ENCODE measurements at regions not wholly inside any gene's neighbourhood (a gene's known extent, or its start where the extent isn't known, plus 50 kb on each side); places are given as distances from the start of the nearest gene placed in this dataset.
"Not testable (repeated sequence)": the region's sequence is repeated elsewhere in the genome, so short reads cannot be mapped to it uniquely, and the experiment has no call there.

DNA sequence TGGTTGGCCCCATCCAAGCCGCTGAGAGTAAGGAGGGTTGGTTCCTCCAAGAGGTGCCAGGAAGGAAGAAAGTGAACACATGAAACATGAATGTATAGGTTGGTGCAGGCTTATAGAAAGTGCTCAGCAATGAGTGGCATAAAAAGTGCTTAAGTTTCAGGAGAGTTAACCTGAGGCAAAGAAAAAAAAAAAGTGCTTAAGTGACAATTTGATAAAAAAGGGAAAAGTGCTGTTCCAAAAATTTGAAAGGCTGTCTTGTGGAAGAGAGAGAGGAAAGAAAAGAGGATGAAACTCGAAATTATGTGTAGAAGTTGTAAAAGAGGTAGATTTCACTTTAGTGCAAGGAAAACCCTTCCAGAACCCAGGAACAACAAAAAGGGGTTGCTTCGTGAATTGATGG lies 85.5 kb upstream of the MAP4K4 start:
- no peak for FAIRE-seq
- no peak for DNase-seq (ENCODE audit: insufficient read length, low spot score)

DNA sequence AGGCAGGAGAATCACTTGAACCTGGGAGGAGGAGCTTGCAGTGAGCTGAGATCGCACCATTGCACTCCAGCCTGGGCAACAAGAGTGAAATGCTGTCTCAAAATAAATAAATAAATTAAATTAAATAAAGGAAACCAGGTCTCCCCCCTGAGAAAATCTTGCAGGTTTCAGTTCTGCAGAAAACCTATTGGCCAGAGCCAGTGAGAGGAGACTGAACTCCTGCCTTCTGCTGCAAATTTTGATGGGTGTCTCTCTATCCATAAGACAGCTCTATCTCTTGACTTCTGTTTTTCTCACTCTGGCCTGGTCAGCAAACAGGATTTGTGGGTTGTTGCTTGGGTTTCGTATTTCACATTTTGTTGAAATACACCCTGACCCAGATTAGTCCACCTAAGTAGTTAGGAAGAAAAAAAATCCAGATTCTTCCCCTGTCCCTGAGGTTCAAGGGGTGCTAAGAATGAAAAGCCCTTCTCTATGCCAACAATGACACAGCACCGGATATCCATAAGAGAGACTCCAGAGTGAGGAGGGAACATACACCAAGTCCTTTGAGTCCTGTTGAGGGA lies 86.7 kb upstream of the MAP4K4 start:
- FAIRE-seq (no peak), DNase-seq (ENCODE audit: insufficient read length, low spot score) (no peak)

DNA sequence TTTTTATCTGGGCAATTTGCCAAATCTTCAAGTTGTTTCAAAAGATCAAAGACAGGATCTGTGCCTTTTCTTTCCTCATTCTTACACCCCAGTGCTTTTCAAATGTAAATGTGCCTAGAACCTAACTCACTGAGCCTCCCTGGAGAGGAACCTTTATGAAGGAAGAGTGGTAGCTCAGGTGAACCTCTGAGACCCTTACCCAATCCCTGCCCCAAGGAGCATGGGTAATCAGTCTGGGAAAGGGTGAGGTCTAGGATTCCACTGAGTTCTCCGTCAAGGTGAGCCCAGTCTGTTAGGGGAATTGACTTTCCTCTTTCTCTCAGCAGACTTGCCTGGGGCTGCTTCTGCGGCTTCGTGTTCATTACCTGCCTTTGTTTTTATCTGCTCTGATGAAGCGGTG lies 88.1 kb upstream of the MAP4K4 start:
- DNase-seq (ENCODE audit: insufficient read length, low spot score) (no peak), FAIRE-seq (no peak)

DNA sequence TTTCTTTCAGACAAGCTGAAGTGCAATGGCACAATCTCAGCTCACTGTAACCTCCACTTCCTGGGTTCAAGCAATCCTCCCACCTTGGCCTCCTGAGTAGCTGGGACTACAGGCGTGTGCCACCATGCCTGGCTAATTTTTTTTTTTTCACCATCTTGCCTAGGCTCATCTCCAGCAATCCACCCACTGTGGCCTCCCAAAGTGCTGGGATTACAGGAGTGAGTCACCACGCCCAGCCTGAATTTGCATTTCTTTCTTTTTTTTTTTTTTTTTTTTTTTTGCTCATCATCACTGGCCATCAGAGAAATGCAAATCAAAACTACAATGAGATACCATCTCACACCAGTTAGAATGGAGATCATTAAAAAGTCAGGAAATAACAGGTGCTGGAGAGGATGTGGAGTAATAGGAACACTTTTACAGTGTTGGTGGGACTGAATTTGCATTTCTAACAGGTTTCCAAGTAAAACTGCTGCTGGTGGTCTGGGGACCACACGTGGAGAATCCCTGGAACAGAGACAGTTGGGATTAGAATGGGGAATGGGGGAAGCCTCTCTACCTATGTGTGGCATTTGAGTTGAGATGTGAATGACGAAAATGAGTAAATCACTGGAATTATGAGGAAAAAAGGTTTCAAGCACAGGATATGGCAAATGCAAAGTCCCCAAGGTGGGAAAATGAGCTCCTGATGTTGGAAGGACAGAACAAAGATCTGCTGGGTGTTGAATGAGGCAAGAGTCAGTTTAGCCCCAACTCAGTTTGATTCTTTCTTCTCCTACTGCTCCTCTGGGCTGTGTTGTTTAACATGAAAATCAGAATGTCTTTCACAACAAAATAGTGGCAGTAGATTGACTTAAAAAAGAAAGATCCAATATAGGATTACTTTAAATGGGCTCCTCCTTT lies 88.8 kb upstream of the MAP4K4 start:
- DNase-seq (ENCODE audit: insufficient read length, low spot score) = no peak

DNA sequence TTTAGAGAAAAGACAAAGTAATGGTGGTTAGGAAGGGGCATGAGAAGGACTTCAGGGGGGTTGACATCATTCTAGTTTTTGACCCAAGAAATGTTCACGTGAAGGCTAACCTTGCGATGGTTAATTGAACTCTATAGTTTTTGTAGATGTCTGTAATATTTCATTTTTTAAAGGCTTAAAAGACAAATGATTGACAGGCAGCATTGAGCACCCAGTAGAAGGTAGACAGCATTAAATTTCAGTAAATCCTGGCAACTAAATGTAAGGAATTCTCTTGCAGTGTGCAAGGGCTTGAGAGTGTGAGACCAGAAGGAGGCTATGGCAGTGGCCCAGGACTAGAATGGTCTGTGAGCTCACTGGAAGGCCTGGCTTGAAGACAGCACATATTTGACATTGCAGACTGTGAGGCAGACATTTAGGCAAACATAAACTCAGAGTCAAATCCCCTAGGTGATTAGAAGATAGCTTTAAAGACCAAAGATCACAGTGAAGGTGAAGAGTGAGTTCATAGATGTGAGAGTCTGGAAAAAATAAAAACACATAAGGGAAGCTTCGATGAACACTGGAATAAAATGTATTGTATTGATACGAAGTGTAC lies 100.1 kb upstream of the MAP4K4 start:
- DNase-seq (ENCODE audit: insufficient read length, low spot score) (no peak), FAIRE-seq (no peak)

More for the DNA sequence above, 88.8 kb upstream of the MAP4K4 start:
- no peak for FAIRE-seq

DNA sequence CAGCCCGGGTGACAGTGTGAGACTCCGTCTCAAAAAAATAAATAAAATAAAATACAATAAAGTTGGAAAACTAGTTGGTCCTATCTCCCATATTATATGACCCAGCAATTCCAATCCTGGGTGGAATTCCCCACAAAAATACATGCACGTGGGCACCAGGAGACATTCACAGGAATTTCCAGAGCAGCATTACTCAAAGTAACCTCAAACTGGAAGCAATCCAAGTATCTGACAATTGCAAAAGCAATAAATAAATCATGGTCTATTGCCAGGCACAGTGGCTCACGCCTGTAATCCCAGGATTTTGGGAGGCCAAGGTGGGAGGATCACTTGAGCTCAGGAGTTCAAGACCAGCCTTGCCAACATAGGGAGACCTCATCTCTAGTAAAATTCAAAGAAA lies 101.2 kb upstream of the MAP4K4 start:
- FAIRE-seq (no peak), DNase-seq (ENCODE audit: insufficient read length, low spot score) (no peak)

DNA sequence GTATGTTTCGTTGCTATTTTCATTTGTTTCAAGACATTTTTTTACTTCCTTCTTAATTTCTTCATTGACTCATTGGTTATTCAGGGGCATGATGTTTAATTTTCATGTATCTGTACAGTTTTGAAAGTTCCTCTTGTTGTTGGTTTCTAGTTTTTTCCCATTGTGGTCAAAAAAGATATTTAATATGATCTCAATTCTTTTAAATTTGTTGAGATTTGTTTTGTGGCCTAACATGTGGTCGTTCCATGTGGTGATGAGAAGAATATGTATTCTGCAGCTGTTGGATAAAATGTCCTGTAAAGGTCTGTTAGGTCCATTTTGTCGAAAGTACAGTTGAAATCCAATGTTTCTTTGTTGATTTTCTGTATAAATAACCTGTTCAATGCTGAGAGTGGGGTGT lies 110.3 kb upstream of the MAP4K4 start:
- no peak for FAIRE-seq
- DNase-seq (ENCODE audit: insufficient read length, low spot score) = no peak

DNA sequence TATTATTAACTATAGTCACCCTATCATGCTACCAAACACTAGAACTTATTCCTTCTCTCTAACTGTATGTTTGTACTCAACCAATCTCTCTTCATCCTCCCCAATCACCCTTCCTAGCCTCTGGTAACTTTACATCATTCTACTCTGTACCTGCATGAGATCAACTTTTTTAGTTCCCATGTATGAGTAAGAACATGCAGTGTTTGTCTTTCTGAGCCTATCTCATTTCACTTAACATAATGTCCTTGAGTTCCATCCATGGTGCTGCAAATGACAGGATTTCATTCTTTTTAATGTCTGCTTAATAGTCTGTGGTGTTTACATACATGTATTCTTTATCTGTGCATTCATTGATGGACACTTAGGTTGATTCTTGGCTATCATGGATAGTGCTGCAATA lies 108.9 kb upstream of the RFX8 start:
- DNase-seq (ENCODE audit: insufficient read length, low spot score) (no peak), FAIRE-seq (no peak)

DNA sequence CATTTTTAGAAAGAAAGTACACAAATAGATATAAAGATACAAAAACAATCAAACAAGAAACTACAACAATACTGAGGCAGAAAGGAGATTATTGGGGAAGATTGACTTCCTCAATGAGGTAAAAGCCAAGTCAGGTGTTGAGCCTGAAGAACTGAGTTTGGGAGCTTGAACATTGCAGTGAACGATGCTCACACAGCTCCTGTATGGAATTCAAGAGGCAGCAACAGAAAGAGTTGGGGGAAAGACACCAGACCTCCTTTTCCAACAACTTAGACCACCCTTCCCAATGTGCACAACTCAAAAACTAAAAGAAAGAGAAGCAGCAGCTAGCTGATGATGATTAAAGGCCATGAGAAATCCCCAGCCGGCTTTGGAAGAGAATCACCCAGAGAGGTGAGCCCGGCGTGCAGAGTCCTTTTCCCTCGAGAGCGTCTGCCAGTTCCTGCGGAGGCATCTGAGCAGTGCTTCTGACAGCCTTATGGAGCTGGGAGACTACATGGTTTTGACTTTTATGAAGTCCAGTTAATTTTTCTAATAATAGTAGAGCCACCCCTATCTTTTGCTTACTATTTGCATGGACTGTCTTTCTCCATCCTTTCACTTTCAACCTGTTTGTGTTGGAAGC lies 106.9 kb upstream of the RFX8 start:
- DNase-seq (ENCODE audit: insufficient read length, low spot score) = no peak
- no peak for FAIRE-seq

DNA sequence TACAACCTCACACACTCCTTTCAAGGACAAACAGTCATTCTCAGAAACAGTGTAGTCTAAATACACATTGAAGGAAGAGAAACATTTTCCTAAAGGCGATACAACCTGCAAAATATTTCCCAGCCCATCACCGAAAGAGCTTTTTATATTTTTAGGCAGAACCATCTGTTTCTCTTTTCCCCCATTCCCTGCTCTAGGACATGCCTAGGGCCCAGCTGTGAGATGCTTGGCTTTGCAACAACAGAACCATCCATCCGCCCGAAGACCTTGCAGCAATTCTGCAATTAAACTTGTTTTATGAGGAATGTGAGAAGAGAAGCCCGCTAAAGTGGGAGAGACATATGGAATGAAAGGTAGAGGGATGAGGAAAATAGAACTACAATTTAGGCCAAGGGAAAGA lies 105.6 kb upstream of the RFX8 start:
- FAIRE-seq (no peak), DNase-seq (ENCODE audit: insufficient read length, low spot score) (no peak)

DNA sequence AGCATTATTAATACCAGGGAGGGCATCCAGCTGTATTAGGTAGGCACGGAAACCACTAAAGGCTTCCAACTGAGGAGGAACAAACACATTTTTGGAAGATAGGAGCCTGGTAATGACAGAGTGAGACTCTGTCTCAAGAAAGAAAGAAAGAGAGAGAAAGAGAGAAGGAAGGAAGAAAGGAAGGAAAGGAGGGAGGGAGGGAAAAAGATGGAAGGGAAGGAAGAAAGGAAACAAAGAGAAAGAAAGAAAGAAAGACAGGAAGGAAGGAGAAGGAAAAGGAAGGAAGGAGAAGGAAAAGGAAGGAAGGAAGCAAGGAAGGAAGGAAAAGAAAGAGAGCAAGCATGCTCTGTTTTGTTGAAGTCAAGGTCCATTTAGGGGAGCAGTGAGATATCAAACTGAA lies 103.8 kb upstream of the RFX8 start:
- no peak for FAIRE-seq
- DNase-seq (ENCODE audit: insufficient read length, low spot score) = no peak

DNA sequence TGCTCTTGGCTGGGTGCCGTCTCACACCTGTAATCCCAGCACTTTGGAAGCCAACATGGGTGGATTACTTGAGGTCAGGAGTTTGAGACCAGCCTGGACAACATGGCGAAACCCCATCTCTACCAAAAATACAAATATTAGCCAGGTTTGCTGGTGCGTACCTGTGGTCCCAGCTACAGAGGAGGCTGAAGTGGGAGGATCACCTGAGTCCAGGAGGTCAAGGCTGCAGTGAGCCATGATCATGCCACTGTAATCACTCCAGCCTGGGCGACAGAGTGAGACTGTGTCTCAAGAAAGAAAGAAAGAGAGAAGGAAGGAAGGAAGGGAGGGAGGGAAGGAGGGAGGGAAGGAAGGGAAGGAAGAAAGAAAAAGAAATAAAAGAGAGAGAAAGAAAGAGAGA lies 103.2 kb upstream of the RFX8 start:
- not testable (repeated sequence) for DNase-seq (ENCODE audit: insufficient read length, low spot score); FAIRE-seq

DNA sequence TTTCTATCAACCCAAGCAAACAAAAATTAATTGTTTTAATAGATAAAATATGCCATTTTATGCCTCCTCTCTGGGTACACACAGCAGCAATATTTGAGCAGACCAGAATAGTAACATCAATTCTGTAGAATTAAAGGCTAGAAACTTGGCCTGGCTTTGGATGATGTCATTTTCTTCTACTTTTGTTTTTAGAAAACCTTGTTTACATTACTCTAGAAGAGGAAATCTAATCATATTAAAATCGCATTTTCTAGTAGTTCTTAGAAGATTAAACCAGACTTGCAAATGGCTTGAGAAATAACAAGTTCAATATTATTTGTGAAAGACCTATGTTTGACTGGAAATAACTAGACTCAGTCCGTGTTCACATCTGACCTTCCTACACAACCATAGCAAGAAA lies 102.3 kb upstream of the RFX8 start:
- FAIRE-seq (no peak), DNase-seq (ENCODE audit: insufficient read length, low spot score) (no peak)

DNA sequence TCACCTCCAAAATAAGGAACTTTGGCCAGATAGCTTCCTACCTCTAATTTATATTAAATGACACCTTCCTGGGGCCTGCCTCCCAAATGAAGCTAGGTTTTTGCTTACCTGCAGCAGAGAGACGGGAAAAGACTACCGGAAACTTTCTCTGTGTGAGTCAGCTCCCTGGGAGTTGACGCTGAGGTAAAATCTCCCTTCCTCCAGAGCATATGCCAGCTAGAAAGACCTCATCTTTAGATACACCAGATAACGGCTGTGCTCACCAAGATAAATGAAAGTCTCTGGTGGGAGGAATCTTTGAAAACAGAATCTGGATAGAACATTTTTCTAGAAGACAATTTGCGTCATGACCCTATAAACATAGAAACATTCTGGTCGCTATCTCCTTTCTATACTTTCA lies 99.7 kb upstream of the RFX8 start:
- no peak for DNase-seq (ENCODE audit: insufficient read length, low spot score)
- no peak for FAIRE-seq

DNA sequence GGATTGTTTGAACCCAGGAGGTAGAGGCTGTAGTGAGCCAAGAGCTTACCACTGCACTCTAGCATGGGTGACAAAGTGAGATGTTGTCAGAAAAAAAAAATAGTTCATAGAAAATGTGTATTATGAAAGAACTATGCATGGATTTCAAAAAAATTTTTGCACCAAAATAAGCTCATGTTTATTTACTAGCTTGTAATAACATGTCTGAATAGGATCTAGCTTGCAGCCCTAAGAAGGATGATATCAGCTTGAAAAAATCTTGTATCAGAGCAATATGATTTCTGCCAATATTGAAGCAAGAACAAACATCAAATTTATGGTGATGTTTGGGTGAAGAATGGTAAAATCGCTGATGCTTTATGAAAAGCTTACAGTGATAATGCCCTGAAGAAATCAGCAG lies 97.0 kb upstream of the RFX8 start:
- no peak for FAIRE-seq
- no peak for DNase-seq (ENCODE audit: insufficient read length, low spot score)

DNA sequence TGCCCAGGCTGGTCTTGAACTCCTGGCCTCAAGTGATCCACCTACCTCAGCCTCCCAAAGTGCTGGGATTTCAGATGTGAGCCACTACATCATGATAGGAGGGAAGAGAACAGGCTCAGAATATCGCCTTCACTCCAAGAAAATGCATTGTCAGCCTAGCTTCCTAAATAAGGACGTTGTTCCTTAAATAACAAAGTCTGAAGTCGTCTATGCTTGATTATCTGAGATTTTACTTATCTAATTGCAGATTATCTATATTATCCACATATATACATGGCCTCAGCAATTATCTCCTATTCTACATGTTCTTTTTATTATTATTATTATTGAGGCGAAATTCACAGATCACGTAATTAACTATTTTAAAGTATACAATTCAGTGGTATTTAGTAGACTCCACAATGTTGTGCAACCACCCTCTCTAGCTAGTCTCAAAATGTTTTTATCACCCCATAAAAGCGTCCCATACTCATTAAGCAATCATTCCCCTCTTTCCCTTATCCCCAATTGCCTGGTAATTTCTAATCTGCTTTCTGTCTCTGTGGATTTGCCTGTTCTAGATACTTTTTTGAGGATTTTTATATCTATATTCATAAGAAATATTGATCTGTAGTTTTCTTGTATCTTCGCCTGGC lies 95.1 kb upstream of the RFX8 start:
- no peak for FAIRE-seq
- DNase-seq (ENCODE audit: insufficient read length, low spot score) = no peak

DNA sequence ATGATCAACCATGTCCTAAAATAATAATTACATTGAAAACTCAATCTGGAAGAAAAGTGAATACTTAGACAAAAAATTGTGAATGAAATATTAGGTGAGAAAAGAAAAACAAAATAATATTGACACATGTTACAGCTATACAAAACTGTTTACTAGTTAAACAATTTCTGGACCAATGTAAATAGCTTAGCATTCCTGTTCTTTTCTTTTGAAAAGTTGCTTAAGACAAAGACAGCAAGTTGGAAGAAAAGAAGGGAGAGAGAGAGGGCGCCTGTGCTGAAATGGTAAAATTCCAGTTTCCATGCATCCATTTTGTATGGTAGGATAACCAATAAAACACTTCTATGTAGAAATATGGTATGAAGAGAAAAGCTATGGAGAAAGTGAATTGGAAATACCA lies 94.1 kb upstream of the RFX8 start:
- no peak for DNase-seq (ENCODE audit: insufficient read length, low spot score)
- FAIRE-seq = no peak

DNA sequence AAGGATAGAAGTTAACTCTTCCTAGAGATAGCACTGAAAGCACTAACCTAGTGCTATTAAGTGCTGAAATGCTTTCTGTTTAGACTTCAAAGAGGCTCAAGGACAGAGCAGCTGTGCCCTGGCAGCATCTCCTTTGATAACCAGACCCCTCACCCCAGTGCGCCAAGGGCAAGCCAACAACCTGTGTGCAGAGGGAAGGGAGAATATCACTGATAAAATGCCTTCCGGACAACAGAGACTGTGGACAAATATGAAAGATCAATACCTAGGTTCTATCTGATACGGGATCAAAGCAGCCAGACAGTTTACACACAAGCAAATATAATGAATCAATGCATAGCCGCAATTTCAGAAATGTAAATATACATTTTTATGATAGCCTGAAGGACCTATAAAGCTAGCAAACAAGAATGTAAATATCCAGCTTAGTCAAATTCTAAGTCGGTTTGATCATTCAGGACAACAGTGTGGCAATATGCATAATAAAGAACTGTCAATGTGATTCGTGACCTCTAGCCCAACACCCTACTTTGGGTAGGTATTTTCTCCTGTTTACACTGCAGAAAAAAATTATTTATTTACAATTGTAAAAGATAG lies 91.8 kb upstream of the RFX8 start:
- no peak for DNase-seq (ENCODE audit: insufficient read length, low spot score)
- FAIRE-seq = no peak

DNA sequence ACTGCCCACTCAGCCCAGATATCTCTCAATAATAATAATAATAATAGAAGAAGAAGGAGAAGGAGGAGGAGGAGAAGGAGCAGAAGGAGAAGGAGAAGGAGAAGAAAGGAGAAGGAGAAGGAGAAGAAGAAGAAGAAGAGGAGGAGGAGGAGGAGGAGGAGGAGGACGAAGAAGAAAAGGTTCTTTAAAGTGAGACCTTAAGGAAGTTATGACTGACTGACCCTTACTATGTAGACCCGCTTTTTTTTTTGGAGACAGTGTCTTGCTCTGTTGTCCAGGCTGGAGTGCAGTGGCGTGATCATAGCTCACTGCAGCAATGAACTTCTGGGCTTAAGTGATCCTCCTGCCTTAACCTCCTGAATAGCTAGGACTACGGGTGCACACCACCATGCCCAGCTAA lies 88.9 kb upstream of the RFX8 start:
- no peak for FAIRE-seq
- DNase-seq (ENCODE audit: insufficient read length, low spot score) = no peak

DNA sequence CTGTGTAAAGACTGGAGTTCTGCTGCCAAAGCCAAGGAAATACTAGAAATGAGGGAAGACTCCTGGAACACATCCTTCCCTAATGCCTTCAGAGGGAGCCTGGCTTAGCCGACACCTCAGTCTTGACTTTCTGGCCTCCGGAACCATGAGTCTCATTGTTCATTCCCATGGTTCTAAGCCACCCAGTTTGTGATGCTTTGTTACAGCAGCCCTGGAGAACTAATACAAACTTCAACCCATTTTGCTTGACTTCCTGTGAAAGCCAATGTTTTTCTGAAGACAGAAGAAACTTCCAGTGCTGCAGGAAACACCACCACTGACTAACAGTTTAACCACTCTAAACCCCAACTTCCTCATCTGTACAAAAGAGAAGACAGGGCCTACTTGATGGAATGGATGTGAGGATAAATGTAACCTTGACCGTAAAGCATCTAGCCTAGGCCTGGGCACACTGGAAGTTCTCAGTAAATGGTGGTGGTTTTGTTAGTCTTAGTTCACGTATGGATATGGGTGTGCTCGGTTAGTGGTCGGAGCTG lies 85.9 kb upstream of the RFX8 start:
- FAIRE-seq = no peak
- no peak for DNase-seq (ENCODE audit: insufficient read length, low spot score)

DNA sequence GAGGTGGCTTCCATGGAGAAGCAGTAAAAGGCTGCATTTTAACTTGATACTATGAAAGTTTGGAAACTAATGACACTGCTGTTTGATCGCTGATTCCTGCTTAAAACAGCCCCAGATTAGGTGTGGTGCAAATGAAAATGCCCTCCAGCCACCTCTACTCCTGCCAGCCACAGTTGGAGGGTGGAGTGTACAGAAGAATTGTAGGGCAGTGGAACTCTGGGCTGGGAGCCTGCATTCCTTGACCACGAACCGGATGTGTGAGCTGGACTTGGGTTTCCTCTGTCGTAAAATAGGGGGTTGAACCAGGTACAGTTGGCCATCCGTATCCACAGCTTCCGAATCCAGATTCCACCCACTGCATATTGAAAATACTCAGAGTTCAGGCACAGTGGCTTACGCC lies 84.6 kb upstream of the RFX8 start:
- FAIRE-seq (no peak), DNase-seq (ENCODE audit: insufficient read length, low spot score) (no peak)
